GM21723 (cell line): ENCODE measurements at regions not wholly inside any gene's neighbourhood (a gene's known extent, or its start where the extent isn't known, plus 50 kb on each side); places are given as distances from the start of the nearest gene placed in this dataset.

Source experiments
- ATAC-seq: cut with Tn5 transposase; IDR thresholded peaks from one replicate; pipeline ENCODE4 v1.9.1; 2021; ENCODE audit warnings: mild to moderate bottlenecking, moderate library complexity; ENCODE audit not compliant: unreplicated experiment

DNA sequence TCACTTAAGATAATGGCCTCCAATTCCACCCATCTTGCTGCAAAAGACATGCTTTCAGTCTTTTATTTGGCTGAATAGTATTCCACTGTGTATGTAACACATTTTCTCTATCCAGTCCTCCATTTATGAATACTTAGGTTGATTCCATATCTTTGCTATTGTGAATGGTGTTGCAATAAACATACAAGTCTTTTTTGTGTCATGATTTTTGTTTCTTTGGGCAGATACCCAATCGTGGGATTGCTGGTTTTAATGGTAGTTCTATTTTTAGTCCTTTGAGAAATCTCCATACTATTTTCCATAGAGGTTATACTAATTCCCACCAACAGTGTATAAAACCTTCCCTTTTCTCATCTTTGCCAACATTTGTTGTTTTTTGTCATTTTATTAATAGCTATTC, 180.9 kb downstream of the SMIM20 start:
- no peak for ATAC-seq

- no peak for ATAC-seq
Measured at GRCh38 chr4:26099967-26100366, 185.9 kb downstream of the SMIM20 start.

DNA sequence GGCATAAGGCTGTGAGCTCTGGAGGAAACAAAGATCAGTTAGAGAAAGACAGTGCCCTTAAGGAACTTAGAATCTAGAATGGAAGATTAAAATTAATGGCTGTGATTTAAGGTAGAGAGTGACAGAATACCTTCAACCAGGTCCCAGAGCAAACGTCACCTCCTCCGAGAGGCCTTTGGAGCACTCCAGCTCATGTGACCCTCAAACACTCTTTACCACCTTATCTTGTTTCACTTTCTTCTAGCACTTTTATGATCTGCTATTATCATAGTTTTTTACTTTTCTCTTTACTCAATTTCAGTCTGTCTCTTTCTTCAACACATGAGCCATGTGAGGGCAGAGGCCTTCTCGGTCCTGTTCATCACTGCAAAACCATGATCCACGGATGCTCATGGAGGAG, 187.0 kb downstream of the SMIM20 start:
- no peak for ATAC-seq

GRCh38 chr4:26104056-26104685, 190.2 kb downstream of the SMIM20 start:
- peak; percentile 93 for ATAC-seq

GRCh38 chr4:26105337-26105736, 191.3 kb downstream of the SMIM20 start:
- no peak for ATAC-seq

DNA sequence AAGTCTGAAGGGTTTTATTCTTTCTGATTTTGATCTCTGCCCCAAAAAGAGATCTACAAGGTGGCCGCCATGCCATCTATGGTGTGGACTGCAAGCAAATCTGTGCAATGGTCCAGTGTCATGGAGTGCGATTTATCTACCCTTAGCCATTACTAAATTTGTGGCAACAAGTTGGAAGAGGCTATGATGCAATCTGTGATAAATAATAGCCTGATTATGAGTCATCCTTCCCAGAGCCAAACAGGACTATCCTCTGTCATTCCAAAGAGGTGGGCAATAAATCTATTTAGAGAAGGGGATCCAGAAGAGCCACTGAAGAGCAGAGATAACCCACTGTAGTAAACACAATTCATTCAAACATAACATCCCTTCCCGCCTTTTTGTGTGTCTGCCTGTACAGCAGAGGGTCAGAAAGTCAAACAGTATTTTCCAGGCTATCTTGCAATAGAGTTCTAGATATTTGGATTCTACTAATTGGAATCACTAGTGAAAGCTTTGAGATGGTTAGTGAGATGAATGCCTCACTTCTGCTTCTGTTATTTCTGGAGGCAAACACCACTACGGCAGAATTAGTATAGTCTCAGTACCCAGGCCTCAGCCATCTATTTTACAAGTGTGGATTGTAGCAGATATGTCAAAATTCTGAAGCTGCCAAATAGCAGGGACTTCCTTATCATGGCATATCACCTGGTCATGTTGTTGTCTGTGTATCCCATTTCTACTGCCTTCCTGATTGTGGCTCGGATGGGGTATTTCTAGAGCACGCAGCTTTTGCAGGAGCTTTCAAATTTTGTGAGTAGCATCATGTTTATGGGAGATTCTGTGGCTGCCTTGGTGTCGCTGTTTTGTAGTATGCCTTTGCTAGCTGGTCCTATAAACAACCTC, 192.0 kb downstream of the SMIM20 start:
- no peak for ATAC-seq

DNA sequence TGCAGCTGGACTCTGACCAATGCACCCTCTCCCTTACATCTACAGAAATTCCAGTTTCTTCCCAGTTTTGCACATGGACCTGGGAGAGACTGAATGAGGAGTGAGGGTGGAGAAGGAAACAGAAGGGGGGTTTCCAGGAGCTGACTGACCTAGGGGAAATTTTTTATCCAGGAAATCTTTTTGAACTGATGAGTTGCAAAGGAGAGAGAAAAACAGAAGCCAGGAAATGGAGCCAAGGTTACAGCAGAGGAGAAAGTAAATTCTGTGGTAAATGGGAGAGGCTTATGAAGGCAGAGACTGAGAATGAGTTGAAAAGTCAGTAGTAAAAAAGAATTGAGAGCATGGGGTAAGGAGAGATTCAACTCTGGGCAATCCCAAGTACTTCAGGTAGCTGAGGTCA, 192.8 kb downstream of the SMIM20 start:
- no peak for ATAC-seq

GRCh38 chr4:26108054-26108453, 194.0 kb downstream of the SMIM20 start:
- no peak for ATAC-seq

- ATAC-seq: no peak
Measured at GRCh38 chr4:26110493-26110892, 196.5 kb downstream of the SMIM20 start.

- no peak for ATAC-seq
Measured at GRCh38 chr4:26113339-26113940, 199.4 kb downstream of the SMIM20 start.

DNA sequence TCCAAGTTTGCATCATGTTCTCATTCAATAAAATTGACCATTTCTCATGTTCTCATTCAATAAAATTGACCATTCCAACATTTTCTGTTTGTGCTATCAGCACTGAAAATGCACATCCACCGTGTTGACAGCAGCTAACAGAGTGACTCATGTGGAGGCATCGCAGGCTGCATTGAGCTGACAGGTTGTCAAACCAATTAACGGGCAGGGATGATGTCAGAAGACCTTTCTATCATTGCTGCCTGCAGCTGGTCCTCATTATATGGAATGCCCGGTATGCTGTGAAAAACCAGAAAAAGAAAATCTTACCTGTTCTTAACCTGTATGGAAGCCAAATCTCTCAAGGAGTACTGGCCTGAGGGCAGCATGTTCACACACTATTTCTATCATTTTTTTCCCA, 202.0 kb downstream of the SMIM20 start:
- no peak for ATAC-seq

DNA sequence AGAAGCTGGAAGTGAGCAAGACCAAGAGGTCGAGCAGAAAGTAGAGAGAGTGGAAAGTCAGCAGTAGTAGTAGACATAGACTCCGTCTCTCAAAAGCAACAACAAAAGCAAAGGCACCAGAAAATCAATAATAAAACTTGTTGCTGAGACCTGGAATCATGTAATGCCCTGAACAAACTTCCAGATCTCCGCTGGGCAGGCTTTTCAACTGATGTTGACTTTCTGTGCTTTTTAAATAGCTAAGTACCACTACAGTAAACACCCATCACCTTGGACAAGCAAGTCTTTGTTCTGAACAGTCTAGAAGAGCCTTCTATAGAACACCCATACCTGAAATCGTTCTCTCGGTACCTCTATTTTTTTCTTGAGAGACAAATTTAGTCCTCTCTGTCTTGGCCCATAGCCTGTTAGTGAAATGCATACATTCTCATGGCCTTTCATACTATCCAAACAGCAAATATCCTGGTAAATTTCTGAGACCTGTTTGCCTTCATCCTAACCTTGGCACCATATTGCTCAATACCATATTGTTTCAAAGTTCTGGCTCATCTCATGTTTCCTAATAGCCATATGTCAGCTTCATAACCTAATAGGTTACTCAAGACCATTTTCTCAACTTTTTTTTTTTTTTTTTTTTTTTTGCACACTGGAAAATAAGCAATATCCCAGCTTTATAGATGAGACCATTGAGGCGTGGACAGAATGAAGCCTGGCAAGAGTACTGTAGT, 200.6 kb upstream of the RBPJ start:
- ATAC-seq: no peak

DNA sequence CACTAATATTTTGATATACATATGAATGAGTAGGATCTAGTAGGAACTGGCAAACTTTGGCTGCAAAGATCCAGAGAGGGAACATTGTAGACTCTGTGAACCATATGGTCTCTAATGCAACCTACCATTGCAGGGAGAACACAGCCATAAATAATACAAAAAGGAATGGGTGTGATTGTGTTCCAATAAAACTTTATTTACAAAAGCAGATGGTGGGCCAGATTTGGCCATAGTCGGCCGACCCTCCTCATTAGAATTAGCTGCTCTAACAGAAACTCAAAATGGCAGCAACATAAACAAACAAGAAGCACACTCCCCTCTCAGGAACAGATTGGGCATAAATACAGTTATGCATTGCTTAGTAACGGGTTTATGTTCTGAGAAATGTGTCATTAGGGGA, 198.1 kb upstream of the RBPJ start:
- ATAC-seq: no peak

DNA sequence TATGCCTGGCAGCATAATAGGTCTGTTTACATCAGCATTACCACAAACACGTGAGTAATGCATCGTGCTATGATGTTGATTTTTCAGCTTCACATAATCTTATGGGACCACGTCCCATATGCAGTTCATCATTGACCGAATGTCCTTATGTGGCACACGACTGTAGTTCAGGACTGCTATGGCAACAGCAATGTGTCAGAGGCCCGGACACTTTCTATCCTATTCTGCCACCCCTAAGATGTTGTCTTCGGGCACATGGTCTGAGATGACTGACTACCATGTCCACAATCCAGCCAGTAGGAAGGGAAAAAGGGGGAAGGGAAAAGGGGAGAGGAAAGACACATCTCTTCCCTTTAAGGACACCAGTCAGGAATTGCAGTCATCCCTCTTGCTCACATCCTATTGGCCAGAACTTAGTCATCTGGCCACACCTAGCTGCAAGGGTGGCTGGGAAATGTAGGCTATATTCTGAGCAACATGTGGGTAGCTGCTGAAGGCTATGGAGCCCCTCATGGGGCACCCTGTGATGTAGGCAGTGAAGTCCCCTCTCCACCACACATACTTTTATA, 196.0 kb upstream of the RBPJ start:
- ATAC-seq: no peak

- ATAC-seq: no peak
Measured at GRCh38 chr4:26126143-26126718, 194.6 kb upstream of the RBPJ start.

- no peak for ATAC-seq
Measured at GRCh38 chr4:26126994-26127393, 193.8 kb upstream of the RBPJ start.

- ATAC-seq: no peak
Measured at GRCh38 chr4:26127851-26128337, 192.9 kb upstream of the RBPJ start.

DNA sequence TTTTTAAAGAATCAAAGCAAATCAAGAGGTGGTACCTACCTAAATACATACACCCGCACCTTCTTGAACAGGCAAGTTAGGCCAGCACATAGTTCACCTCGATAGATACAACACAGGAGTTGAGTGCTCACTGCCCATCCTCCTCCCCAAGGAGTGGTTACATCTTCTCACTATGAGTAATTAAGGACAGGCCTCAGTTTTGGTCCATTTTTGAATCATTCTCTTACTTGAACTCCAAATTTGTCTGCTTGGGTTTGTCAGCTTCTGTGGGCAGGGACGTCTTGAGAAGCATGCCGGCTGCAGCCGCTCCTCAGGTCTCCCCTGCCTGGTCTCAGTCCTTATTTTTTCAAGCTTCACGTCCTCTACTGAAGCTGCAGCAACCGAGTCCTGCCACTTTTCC, 190.6 kb upstream of the RBPJ start:
- peak; percentile 70 for ATAC-seq

GRCh38 chr4:26130841-26131432, 189.9 kb upstream of the RBPJ start:
- ATAC-seq: no peak

GRCh38 chr4:26131711-26132110, 189.1 kb upstream of the RBPJ start:
- peak; percentile 58 for ATAC-seq
